Retinal pigment epithelial cell (primary cell): ENCODE measurements at regions not wholly inside any gene's neighbourhood (a gene's known extent, or its start where the extent isn't known, plus 50 kb on each side); places are given as distances from the start of the nearest gene placed in this dataset.

Experiments used
- DNase-seq: peaks from one replicate; pipeline ENCODE4 v3.0.0-alpha.2; 2010; ENCODE audit warnings: low read depth
- H3K4me3 ChIP-seq: 2 replicates; pipeline ENCODE4 v1.5.1; 2011; ENCODE audit warnings: mild to moderate bottlenecking, low read length, control low read depth, moderate library complexity
- CTCF ChIP-seq: conservative IDR thresholded peaks from 2 replicates; pipeline ENCODE4 v1.5.1; 2011; ENCODE audit warnings: low read depth, low read length, control low read depth, inconsistent platforms

DNA sequence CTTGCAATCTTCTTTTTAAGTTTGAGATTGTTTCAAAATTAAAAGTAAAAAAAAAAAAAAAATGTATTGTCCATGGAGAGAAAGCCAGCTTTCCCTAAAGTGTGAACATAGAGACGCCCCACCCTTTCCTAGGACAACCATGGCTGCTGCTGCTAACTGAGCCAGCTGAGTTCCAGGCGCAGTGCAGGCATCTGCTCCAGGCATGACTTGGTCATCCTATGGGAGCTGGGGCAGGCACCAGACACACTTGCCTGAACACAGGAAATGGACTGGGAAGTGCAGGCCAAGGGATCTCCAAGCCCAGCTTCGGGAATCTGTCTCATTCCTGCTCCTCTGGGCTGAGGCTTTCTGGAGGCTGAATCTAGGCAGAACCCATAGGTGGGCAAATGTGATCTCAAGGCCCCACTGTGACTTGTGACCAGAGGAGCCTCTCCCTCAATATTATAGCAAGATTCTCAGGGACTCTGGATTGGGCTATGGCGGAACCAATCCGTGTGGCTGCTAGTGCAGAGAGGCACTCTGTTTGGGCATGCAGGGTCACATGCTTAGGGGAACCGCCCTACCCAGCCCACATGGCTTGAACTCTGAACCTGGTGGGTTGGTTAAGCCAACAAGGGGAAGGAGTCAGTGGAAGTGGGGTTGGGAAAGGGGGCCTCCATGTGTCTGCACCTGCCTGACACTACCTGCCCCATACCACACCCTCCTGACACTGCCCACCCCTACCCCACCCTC lies 138.2 kb upstream of the CST7 start:
- no peak for TF ChIP-seq CTCF
- H3K4me3 ChIP-seq, result no peak overlapping the region
- DNase-seq, result no peak

GRCh38 chr20:24812373-24812772 lies 136.7 kb upstream of the CST7 start:
- H3K4me3 ChIP-seq, result no peak overlapping the region
- TF ChIP-seq CTCF, result no peak
- DNase-seq, result no peak

DNA sequence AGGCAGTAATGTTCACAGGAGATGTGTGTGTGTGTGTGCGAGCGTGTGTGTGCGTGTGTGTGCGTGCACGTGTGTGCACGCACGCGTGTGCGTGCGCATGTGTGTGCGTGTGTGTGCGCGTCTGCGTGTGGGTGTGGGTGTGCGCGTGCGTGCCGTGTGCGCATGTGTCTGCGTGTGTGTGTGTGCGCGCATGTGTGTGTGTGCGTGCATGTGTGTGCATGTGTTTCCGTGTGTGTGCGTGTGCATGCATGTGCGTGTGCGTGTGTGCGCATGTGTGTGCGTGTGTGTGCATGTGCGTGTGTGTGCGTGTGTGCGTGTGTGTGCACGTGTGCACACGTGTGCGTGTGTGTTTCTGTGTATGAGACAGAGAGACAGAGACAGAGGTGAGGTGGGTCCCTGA lies 136.0 kb upstream of the CST7 start:
- H3K4me3 ChIP-seq, result no peak overlapping the region
- no peak for DNase-seq
- TF ChIP-seq CTCF, result no peak

- no peak for TF ChIP-seq CTCF
- no peak overlapping the region for H3K4me3 ChIP-seq
- DNase-seq, result no peak
Measured at GRCh38 chr20:24813496-24813895, 135.6 kb upstream of the CST7 start.

GRCh38 chr20:24813936-24814335 lies 135.1 kb upstream of the CST7 start:
- TF ChIP-seq CTCF, result no peak
- DNase-seq, result no peak
- no peak overlapping the region for H3K4me3 ChIP-seq

GRCh38 chr20:24814556-24815195 lies 134.4 kb upstream of the CST7 start:
- DNase-seq, result no peak
- H3K4me3 ChIP-seq, result no peak overlapping the region
- TF ChIP-seq CTCF, result no peak
